ENCODE measurements at regions not wholly inside any gene's neighbourhood (a gene's known extent, or its start where the extent isn't known, plus 50 kb on each side); places are given as distances from the start of the nearest gene placed in this dataset.
"Not testable (repeated sequence)": the region's sequence is repeated elsewhere in the genome, so short reads cannot be mapped to it uniquely, and the experiment has no call there.

DNA sequence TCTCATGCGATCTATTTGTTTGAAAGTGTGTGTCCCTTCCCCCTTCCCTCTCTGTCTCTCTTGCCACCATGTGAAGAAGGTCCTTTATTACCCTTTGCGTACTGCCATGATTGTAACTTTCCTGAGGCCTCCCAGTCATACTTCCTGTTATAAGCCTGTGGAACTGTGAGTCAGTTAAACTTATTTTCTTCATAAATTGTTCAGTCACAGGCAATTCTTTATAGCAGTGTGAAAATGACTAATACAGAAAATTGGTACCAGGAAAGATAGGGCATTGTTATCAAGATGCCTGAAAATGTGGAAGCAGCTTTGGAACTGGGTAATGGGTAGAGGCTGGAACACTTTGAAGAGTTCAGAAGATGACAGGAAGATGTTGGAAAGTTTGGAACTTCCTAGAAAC lies 743.7 kb upstream of the NECTIN3 start:
- DNase-seq (ENCODE audit: low spot score) = no peak

DNA sequence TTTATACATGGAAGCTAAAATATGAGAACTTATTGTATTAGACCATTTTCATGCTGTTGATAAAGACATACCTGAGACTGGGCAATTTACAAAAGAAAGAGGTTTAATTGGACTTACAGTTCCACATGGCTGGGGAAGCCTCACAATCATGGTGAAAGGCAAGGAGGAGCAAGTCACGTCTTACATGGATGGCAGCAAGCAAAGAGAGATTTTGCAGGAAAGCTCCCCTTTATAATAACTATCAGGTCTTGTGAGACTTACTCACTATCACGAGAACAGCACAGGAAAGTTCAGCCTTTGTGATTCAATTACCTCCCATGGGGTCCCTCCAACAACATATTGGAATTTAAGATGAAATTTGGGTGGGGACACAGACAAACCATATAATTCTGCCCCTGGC lies 740.1 kb upstream of the NECTIN3 start:
- not testable (repeated sequence) for DNase-seq (ENCODE audit: low spot score)

DNA sequence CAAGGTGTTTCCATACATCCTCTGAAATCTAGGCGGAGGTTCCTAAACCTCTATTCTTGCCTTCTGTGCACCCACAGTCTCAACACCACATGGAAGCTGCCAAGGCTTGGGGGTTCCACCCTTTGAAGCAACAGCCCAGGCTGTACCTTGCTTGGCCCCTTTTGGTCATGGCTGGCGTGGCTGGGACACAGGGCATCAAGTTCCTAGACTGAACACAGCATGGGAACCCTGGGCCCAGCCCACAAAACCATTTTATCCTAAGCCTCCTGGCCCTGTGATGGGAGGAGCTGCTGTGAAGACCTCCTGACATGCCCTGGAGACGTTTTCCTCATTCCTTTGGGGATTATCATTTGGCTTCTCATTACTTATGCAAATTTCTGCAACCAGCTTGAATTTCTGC lies 739.0 kb upstream of the NECTIN3 start:
- DNase-seq (ENCODE audit: low spot score) = no peak

DNA sequence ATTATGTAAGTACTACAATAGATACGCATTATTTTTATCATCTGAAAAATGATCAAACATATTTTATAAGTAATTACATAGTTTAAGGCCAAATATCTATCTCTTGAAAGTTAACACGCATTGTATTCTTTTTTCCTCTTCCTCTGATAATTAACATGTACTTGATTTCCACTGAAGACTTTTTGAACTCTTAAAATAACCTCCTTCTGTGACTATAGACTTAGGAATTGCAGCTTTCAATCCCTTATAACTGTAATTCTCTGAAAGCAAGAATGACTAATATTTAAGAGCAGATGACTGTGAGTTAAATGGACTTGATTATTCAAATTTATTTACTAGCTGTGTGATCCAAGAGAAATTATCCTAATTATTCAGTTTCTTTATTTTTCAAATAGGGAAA lies 730.6 kb upstream of the NECTIN3 start:
- no peak for DNase-seq (ENCODE audit: low spot score)

DNA sequence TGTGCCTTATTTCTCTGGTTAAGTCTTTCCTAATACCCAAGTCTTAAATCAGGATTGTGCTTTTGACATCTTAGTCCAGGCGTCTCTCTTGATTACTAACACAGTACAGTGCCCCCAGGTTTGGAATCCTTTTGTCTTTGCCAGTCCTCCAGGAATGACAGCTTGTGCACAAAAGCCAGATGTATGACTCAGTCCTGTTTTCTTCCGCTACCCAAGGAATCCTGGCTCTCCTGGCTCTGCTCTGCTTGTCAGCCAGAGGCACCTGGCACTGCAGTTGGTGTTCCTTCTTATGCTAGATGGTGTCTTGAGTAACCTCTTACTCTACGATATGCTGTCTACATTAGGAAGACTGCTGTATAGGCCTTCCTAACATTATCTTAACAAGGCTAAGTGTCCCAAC lies 728.2 kb upstream of the NECTIN3 start:
- no peak for DNase-seq (ENCODE audit: low spot score)

DNA sequence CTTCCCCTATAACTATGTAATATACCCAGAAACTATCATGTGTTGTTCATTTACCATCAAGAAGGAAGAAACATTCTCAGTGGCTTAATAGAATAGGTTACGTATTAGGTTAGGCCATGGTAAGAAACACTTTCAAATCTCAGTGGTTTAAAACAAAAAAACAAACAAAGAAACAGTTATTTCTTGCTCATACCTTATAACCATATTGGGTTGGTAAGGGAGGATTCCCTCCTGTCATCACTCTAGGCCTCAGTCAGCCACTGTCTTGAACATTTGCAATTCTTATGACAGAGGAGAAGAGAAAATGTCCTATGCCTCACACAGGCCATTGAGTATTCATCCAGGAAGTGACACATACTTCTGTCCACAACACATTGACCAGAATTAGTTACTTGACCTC lies 727.7 kb upstream of the NECTIN3 start:
- DNase-seq (ENCODE audit: low spot score) = no peak

DNA sequence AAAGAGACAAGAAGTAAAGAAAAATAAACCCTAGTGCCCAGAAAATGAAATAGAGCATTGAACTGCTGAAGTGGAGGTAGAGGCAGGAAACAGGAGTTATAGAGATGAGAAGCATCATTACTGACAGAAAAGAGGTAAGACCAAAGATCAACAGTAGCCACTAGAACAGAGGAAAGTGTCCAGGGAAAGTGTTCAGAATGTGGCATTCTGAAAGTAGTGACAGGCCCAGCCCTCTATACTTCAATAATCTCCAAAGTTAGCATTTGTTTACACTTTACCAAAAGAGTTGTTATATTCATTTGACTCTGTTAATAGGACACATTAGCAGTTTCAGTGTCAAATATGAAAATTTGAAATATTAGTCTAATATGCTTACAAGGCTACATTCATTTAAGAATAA lies 727.1 kb upstream of the NECTIN3 start:
- no peak for DNase-seq (ENCODE audit: low spot score)

DNA sequence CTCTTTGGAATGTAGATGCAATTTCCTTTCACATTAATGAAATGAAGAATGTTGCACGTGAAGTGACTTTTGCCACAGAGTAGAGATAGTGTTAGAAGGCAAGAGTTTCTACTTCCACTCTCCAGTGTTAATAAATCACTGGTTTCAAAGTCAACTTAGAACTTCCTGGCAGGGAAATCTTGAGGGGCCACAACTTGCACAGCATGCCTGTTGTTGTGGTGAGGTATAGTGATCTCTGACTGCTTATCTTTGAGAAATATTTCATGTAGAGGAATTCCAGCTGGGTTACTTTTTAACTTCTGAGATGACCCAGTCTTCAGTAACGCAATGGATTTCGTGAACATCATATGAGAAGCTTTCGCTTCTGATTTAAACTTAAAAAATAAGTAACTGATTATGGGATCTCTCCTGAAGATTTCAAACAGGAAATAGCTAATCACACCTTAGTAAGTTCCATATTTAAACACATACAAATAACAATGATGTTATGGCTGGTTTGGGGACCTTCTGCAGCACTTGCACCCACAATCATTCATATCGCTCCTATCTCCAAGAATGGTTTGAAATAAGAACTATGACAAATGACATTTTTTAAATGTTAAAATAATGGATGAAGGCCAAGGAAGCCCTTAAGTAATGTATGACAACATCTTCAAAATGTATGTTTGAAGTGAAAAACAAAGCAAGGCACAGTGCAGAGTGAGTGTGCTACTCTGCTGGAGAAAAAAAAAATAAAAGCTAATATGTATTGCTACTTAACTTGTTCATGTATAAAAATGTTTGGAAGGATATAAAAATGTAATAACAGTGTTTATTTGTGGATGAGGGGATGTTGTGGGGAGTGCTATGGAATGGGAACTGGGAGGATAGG lies 726.5 kb upstream of the NECTIN3 start:
- no peak for DNase-seq (ENCODE audit: low spot score)

DNA sequence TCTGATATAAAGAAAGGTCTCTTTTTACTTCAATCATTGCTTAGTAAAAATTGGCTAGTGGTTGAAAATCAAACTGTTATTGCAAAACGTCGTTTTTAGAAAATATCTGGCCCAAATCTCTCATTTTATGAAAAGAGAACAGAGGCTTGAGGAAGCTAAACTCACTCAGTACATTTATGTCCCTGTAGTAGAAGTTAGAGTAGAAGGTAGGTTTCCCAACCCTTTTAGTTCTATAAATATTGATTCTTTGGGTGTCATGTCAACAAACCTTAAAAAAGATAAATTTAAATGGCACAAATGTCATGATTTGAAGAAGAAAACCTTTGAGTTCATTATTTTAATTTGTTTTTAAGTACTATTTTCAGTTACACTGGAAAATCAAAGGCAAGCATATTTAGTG lies 722.3 kb upstream of the NECTIN3 start:
- no peak for DNase-seq (ENCODE audit: low spot score)

DNA sequence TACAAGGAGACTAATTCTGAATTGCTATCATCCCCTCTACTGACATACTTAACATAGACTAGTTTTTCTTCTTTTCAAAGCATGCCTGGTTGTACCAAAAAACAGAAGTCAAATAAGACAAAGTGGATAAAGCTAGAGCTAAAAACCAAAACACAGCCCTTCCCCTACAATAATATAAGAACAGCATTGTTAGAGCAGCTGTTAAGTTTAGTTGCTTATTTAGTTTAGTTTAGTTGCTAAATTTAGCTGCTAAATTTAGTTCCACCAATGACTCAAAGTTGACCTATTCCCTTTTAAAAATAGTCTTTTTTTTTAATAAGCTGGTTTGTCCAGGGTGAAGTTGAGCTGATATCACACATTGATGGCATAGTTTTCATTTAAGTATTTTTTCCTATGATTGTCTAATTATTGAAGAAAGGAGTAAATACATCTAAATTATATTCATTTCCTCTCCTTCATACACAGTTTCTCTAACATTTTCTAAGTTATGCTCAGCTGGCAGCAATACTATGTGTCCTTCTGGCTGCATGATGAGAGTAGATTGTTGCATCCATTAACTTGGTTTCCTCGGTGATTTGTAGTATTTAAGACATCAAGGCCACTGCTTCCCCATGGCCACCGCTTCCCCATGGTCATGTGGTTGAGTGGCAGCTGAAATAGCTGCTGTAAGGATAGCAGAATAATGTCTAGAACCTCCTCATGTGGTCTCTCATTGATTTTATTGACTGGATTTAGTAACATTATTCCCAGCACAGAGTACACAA lies 718.6 kb upstream of the NECTIN3 start:
- DNase-seq (ENCODE audit: low spot score) = no peak

DNA sequence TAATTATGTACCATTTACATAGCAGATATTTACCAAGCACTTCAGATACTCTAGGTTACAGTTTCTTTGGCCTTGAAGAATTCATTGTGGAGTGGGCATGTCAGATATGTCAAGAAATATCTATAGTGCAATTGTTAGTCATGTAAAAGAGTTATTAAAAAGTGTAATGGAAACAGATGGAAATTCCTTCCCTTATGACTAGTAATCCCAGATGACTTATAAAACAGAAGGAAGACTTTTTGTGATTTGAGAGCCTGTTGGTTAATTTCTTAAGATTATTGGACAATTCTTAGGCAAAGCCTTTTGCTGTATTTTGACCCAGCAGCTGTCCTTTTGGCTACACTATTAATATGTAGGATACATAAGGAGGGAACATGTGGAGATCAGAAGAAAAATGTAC lies 708.9 kb upstream of the NECTIN3 start:
- DNase-seq (ENCODE audit: low spot score) = no peak

DNA sequence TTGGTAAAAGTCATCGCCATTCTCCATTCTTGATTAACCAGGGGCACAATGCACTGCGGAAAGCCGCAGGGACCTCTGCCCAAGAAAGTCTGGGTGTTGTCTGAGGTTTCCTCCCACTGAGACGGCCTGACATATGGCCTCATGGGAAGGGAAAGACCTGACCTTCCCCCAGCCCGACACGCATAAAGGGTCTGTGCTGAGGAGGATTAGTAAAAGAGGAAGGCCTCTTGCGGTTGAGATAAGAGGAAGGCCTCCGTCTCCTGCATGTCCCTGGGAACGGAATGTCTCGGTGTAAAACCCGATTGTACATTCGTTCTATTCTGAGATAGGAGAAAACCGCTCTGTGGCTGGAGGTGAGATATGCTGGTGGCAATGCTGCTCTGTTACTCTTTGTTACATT lies 704.3 kb upstream of the NECTIN3 start:
- not testable (repeated sequence) for DNase-seq (ENCODE audit: low spot score)

DNA sequence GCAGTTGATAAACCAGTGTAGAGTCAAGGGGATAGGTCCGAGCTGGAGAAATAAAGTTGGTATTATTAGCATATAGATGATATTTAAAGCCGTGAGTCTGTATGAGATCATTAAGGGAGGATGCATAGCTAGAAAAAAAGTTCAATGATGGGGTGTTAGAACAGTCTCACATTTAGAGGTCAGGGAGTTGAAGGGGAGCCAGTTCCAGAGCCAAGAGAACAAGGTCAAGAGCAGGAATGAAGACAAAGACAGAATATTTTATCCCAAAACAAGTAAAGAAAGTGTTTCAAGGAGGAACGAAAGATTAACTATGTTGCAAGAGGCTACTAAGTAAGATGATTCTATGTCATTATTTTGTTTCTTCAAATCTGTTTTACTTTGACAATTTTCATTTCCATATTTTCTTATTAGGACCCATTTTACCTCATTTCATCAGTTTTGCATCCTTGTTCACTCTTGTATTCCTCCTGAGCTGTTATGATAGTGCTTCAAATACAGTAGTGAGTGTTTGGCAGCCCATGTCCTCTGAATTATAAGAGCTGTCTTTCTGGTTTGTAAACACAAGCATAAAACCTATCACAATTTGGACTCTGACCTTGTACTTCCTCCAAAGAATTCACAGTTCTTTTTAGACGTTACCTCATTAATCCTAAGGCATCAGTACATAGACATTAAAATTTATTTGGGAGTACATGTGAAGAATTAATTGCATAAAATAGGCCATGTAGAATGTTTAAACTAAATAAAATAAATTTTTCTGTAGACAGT lies 695.7 kb upstream of the NECTIN3 start:
- DNase-seq (ENCODE audit: low spot score) = no peak

DNA sequence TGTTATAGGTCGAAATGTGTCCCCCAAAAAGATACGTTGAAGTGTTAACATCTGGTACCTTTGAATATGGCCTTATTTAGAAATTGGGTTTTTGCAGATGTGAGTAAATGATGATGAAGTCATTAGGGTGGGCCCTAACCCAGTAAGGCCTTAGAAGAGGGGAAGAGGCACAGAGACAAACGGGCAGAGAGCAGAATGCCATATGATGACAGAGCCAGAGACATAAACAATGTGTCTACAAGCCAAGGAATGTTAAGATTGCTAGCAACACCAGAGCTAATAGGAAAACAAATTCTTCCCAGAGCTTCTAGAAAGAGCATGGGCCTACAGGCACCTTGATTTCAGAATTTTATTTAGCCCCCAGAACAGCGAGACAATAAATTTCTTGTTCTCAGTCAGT lies 693.1 kb upstream of the NECTIN3 start:
- no peak for DNase-seq (ENCODE audit: low spot score)

DNA sequence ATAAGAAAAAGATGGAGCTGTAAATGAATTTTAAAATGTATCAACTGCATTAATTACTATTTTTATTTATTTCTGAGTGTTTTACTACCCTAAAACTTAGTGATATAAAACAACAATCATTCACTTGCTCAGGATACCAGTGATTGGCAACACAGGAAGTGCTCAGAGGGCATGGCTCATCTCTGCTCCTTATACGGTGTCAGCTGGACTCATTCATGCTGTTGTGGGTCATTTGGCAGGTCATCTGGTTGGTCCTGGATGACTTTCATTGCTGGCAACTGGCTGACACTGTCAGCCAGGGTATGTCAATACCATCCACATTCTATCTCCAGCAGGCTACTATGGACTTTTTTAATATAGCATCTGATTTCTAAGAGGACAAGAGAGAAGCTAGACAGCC lies 689.6 kb upstream of the NECTIN3 start:
- DNase-seq (ENCODE audit: low spot score) = no peak

DNA sequence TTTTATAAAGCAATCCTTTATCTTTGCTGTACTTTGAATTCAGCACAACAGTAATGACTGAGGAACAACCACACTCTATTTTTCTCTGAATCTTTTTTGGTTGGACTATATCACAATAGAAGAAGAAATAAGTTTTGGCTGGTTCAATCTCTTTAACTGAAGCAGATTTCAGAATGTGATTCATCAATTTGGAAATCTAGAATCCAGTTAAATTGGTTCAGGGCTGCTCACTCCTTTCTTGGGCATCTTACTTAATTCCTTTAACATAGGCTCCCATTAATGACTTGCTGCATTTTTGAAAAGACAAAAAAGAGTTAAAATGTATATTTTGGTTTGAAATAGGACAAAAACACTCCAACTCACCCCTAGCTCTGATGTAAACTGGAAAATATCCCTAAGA lies 688.3 kb upstream of the NECTIN3 start:
- DNase-seq (ENCODE audit: low spot score) = no peak

DNA sequence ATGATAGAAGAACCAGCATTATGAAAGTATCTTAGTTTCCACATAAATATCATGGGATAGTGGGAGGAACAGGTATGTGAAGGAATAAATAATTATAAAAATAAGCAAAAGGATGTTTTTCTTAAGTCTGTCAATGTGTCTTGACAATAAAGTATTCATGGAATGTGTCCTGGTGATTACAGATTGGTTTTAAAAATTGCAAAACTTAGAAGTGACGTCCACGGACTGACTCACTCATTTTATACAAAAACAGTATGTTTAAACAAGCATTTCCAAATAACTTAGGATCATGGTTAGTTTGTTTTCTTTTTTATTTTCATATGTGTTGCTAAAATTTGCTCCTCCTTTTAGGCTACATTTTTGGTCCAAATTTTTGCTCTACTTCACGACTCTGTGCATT lies 687.0 kb upstream of the NECTIN3 start:
- no peak for DNase-seq (ENCODE audit: low spot score)

DNA sequence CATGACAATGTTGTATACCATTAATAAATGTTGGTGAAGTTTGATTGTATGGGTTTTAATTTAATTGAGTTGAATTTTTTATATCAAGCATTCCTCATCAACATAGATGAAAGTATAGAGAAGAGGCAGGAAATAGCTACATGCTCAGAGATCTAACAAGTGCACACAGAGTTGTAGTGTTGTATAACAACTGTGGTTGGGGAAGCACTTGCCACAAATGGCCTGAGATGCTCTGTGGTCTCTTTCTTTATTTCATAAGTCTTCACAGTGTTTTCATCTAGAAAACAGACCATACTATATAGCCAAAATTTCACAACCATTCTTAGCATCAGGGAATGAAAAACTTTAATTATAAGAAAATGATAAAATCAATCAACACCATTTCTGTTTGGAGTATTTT lies 682.6 kb upstream of the NECTIN3 start:
- DNase-seq (ENCODE audit: low spot score) = no peak

DNA sequence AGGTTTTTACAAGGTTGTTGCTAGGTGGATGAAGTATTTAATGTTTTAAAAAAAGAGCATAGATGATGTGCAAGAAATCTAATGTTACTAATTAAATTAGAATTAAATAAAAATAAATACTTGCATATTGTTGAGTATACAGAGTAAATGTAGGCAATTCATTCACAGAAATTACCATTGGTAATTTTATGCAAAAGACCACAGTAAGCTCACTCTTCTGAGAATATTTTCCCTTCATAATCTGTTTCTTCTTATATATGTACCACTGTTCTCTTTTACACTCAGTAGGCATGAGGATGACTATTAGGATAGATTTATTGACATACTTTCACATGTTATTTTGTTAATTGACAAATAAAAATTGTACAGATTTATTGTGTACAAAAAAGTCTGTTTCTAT lies 681.2 kb upstream of the NECTIN3 start:
- no peak for DNase-seq (ENCODE audit: low spot score)

DNA sequence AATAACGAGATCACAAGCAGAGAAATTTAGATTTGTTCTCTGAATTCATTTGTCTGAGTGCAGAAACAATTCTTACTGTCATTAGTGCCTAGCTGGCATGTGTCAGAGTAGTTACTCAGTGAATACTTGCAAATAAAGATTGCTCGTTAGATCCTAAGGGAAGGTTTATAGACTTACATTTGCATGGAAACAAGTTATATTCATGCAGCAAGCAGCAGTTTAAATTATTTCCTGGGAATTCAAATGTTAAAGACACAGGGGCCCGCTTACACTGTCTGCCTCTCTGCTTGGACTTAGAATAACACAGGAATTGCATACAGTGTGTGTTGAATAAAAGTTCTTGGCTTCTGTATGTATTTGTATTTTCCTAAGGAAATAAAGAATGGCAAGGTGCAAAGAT lies 680.6 kb upstream of the NECTIN3 start:
- DNase-seq (ENCODE audit: low spot score) = no peak

DNA sequence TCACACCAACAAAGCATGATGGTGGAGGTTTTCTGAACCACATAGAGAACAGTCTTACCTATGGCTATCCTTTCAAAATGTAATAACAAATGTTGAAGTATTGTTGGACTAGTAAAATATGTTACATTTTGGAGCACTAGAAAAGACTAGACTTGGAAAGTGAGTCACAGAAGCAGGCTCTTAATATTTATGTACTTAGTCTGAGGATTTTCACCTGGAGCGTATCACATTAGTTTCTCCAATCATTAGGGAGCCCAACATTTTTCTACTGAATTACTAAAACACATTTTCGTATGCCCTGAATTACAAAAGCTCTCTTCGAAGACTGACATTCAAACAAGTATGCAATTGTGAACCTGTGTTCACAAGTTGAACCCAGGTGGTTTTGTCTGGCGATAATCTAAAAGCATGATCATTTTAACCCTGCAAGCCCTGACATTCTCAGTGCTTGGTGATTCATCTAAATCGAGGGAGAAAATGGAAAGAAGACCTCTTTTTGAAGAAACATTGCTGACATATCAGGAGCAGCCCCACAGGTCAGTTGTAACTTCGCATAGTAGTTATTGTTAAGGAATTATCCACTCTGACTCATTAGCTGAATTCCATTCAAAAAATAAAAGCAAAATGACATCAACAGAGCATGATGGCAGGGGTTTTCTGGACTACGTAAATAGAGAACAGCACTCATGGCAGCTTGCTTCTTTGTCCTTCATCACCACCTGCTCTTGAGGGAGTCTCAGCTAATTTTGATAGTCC lies 679.8 kb upstream of the NECTIN3 start:
- DNase-seq (ENCODE audit: low spot score) = no peak

DNA sequence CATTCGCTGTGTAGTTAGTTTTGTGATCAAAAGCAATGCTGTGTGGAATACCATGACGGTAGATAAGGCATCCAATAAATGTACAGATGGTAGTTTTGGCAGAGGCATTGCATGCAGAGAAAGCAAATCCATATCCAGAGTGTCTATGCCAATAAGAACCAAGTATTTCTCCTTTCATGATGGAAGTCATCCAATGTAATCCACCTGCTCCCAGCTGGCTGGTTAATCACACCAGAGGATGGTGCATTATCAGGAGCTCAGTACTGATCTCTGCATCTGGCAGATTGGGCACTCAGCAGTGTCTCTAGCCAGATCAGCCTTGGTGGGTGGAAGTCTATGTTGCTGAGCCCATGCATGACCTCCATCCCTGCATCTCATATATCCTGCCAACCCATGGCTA lies 677.7 kb upstream of the NECTIN3 start:
- no peak for DNase-seq (ENCODE audit: low spot score)
